DMS 273 treated with DMSO at 0.1 percent for 48 hours (cell line): ENCODE measurements at regions not wholly inside any gene's neighbourhood (a gene's known extent, or its start where the extent isn't known, plus 50 kb on each side); places are given as distances from the start of the nearest gene placed in this dataset.
A peak's percentile ranks its signal among the peaks of the same experiment; 100 is the strongest.
"Not testable (repeated sequence)": the region's sequence is repeated elsewhere in the genome, so short reads cannot be mapped to it uniquely, and the experiment has no call there.

Experiments
- DNase-seq: peaks from one replicate; lab custom pipeline; 2025; lab: John Stamatoyannopoulos, UW

DNA sequence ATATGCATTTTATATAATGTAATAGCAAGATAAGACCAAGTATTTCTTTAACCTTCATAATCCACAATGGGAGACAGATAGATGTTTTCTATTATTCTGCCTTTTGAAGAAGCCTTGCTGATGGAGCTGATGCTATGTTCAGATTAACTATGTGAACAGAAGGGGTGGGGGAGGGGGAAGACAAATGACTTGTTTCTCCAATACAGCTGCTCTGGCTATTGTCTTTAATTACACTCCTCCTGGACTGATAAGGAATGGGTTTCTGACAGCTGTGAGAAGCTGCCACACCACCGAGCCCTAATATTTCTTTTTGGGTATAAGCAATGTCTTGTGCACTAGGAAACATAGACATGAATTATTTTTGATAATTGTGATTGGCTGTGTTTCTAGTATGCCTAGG lies 62.0 kb downstream of the CAVIN4 start:
- peak; percentile 28 for DNase-seq

DNA sequence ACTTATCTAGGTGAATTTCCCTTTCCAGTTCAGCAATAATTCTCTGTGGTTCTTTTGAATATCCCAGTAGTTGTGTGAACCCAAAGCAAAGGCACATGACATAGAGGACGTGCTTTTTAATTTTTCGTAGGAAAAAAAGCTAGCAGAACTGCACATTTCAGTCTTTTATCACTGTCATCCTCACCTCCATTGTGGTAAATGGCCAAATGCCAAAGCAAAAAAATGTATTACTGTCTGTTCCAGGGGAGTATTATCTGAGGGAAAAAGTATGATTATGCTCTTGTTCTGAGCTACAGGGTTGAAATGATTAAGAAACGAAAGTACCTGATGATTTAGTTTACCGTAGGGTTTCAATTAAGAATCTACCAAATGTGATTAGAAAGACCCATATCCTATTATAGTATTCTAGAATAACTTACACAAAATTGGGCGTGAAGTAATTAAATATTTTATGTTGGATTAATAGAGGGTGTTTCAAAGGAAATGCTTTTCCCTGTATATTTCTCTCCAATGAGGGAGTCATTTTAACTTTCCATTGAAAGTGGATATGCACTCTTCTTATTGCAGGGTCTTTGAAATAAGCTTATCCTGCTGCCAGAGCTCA lies 62.7 kb downstream of the CAVIN4 start:
- DNase-seq: no peak

DNA sequence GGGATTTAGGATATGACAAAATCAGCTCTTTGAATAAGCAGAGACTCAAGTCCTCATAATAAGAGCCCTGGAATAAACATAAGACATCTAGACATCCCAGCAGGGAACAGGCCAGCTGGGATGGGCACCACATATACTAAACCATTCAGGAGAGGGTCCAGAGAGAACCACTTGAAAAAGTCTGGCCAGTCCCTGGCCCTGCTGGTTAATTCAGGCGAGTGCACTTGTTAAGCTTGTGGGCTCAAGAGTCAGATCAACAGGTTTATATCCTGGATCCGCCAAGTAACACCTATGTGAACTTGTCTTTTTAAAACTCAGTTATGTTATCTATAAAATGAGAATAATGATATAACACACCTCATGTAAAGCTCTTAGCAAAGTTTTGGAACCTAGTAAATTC lies 63.3 kb downstream of the CAVIN4 start:
- DNase-seq: no peak

DNA sequence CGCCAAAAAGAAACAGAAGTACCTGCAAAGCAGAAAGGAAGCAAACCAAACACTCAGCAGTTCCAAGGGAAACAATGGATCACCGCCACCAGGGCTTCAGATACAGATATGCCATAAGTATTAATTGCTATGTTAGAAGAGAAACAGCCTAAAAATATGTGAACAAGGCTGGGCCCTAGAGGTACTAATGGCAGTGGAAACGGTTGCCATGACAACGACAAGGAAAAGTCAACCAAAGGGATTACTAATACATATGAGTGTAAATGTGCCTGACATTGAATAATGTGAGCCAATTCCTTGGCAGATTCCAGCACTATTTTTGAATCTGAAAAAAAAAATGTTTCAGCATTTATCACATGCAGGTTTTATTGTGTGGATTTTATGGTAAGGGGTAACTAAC lies 75.0 kb downstream of the CAVIN4 start:
- no peak for DNase-seq

DNA sequence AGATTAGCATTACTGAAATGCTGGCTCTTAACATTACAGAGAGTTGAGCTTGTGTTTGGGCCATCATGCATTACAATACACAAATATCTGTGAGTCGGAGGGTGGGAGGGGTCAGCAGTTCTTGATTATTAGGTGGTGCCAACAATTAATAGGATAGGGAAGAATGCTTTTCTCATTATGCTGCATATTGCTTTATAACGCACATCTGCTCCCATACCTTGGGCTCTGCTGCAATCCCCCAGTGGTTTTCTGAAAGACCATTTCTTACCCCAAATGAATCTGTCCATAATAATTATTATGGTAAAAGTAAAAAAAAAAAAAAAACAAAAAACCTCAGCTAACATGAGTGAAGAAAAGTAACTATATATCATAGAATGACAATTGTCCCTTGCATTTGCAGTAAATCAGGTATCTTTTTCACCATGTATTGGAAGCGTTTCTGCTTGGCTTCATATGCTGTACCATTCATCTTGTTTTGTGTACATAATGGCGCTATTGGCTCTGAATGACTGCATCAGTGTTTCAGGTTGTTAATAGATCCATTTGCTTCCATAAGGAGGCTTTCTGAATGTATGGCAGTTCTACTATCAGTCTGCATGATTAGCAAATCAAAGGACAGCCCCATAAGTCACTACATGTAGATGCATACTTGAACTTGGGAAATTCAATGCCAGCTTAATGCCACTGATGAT lies 75.9 kb downstream of the CAVIN4 start:
- DNase-seq: no peak

DNA sequence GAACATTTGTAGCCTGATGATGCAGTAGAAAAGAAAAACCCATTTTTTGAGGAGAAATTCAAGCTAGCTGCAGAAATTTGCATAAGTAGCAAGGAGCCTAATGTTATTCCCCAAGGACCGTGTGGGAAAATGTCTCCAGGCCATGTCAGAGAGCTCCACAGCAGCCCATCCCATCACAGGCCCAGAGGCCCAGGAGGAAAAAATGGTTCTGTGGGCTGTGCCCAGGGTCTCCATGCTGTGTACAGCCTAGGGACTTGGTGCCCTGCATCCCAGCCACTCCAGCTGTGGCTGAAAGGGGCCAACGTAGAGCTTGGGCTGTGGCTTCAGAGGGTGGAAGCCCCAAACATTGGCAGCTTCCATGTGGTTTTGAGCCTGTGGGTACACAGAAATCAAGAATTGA lies 79.0 kb downstream of the CAVIN4 start:
- not testable (repeated sequence) for DNase-seq

DNA sequence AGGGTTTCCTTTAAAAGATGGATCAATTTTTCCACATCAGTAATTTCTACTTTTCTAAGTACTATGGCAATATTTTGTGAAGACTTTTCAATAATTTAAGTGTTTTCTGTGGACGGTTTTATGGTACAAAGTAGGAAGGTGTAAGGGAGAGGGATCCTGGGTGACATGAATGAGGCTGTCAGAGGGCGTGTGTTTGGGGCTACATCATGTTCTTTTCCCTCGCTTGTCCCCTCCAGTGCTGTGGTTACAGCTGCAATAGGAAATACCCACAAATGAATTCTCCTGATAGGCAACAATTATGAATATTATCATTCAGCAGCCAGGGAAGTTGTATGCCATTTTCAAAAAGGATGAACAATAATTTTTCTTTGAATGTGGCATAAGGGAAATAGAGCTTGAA lies 83.8 kb downstream of the CAVIN4 start:
- no peak for DNase-seq

DNA sequence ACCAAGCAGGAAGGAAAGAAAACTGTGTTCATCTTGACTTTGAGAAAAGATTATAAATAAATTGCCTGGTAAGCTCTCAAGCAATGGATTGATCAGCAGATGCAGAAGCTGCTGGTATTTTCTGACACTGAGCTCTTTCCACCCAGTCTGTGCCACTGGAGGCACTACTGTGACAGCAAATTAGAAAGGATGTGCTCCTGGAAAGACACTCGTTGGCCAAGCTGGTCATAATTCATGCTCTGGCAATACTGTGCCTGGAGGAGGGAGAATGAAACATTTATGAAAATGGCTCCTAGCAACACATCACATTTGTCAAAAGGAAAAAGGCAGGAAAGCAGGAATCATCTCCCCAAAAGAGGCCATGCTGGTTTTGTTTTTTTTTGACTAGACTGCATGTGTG lies 84.2 kb downstream of the CAVIN4 start:
- no peak for DNase-seq

DNA sequence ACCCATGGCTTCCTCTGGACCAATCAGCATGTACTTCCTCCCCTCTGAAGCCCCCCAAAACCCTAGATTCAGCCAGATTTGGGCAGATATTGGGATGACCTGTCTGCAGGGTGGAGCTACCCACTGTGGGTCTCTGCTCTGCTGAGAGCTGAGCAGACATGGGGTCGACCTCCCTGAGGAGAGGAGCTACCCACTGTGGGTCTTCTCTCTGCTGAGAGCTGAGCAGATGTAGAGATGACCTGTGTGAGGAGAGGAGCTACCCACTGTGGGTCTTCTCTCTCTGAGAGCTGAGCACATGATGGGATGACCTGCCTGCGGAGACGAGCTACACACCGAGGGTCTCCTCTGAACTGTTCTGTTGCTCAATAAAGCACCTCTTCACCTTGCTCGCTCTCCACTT lies 89.6 kb downstream of the CAVIN4 start:
- DNase-seq: no peak

DNA sequence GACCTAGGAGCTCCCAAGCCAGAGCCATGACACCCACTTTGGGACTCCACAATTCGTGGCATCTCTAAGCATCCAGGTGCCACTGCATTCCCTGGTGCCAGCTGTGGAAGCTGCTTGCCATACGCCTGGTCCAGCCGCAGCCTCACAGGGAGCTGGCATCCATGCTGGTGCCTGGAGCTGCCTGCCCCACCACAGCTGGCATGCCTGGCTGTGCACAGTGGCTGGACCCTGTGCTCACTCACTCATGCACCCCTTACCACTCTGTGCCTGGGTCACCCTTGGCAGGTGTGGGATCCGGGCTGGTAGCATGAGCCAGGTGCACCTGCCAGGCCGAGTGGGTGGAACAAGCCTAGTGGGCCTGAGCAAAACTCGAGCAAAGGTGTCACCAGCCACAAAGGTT lies 90.1 kb downstream of the CAVIN4 start:
- DNase-seq: no peak

DNA sequence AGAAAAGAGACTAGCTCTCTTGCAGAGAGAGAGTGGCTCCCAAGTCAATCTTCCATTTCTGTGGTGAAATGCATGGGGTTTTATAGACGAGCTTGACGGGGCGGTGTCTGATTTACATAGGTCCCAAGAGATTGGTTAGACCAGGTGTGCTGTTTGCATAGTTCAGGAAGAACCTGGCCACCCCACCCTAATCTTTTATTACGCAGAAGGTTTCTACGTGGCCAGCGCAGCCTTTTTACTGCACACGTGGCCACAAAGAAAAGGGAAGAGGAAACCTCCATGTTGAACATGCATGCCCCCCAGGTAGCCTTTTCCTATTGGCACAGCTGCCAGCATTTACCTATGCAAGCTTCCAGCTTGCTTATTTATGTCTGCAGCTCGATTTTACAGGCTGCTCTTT lies 92.1 kb downstream of the CAVIN4 start:
- no peak for DNase-seq

DNA sequence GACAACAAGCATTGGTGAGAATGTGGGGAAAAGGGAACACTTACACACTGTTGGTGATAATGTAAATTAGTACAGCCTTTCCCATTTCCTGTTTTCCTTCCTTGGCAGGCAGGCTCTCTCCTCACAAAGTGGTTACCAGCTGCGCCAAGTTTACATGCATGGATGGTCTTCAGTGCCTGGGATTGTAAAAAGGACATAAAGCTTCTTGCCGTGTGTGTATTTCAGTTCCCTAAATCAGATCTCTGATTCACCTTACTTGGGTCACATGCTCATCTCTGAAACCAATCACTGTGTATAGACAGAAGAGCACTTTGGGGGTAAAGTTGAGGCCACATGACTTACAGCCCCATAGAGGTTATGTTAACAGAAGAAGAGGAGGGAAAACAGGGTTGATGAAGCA lies 92.8 kb downstream of the CAVIN4 start:
- peak; percentile 16 for DNase-seq

DNA sequence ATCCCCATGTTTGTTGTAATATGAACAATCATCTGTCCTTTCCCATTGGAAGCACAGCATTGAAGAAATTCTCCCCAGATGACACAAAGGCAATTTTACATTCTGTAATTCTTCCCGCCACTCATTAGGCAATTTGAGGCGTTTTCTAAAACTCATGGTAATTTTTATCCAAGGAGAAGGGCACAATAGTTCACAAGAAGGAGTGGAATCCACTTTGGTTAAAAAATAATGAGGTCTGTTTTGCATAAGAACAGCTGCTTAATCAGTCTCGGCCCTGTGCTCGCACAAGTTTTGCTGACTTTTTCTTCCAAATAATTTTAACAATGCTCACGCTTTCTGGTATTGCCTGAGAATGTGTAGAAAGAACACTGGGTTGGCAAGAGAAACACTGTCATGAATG lies 94.0 kb downstream of the CAVIN4 start:
- no peak for DNase-seq

DNA sequence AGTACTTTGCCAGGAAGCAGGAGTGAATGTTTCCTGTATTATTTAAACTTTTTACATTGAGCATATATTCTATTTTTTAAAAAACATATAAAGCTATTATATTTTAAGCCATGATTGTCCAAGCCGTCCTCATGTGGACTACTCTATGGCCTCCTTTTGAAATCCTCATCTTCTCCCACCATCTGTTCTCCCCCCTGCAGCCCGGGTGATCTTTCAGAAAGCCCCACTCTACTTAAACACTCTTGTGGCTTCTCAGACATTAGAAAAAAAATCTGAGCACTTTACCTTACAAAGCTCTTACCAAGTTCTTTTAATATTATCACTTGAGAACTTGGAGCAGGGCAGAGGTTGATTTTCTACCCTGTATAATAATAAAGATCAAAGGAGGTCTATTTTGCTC lies 95.4 kb downstream of the CAVIN4 start:
- no peak for DNase-seq

DNA sequence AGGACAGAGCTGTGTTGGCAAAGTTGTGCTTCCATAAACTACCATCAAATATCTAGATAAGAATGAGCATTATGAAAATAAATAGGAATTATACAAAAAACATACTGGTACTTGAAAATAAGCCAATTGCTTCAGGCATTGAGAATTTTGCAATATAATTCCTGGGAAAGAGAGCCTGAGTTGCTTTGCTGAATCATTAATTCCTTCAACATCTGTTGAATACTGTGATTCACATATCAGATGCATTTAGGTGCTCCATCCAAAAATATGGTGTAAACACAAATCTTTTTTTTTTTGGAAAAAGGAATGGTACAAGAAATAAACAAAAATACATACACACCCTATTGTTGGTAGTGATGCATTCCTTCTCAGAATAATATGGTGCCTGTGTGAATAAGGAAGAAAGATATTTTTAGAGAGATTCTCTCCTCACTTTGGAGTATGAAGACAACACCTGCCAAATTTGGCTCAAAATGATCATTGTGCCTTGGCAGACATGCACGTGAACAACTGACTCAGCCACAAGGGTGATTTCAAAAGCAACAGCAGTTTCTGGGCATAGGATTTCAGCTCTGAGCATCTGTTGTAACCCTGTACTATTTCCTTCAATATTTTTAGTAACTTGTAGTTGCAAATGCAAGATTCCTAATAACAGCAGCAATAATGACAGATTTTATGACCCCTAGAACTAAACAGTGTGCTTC lies 96.7 kb downstream of the CAVIN4 start:
- peak; percentile 70 for DNase-seq

DNA sequence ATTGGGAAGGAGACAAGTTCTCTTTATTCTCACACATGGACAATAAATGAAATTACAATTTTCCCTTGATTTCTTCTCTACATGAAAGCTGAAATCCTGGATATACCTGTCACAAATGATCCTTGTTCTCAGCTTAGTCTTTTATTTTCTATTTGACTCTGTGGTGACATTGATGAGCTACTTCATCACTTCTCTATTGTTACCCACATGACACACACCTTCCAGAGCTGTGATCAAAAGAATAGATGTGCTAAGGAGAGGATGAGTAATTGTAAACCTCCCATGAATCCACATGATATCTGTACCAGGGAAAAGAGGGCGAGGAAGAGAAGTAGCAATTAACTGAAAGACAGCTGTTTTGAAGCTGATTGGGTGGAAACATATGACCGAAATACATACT lies 102.0 kb downstream of the CAVIN4 start:
- DNase-seq: no peak

DNA sequence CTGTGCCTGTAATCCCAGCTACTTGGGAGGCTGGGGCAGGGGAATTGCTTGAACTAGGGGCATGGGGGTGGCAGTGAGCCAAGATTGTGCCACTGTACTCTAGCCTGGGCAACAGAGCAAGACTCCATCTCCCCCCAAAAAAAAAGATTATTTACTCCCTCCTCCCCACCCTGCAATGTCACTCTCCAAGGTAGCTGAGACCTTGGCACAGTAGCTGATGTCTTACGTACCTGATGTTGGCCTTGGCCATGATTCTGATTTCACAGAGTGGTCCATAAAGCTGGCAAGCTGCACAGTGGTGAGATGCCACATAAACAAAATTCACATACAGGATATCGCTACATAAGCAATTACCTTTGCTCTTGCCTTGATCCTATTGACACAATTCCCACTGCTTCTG lies 108.5 kb downstream of the CAVIN4 start:
- no peak for DNase-seq

DNA sequence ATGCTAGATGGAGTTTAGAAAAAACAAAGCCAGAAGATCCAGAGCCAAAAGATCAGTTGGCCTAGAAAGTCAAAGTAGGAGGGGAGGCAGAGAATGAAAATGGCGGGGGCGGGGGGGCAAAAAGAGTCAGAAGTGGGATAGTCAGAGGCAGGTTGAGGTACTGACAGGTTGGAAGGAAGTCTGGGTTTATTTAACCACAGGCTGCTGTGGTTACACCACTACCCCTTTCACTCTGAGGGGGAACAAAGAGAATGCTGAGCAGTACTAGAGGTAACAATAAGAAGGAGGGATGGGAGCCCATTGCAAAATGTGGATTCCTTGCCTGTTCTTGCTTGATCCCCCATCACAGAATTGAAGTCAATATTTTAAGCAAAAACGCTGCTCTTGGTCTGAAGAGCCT lies 111.8 kb downstream of the CAVIN4 start:
- no peak for DNase-seq

DNA sequence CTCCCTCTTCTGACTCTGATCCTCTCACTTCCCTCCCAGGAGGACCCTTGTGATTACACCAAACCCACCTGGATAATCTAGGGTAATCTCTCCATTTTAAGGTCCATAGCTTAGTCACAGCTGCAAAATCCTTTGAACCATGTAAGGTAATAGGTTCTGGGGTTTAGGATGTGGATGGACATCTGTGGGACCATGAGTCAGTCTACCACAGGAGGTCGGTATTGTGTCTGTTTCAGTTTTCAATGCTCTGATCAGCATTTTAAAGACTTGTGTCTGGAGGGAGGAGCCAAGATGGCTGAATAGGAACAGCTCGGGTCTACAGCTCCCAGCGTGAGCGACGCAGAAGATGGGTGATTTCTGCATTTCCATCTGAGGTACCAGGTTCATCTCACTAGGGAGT lies 112.6 kb downstream of the CAVIN4 start:
- no peak for DNase-seq

DNA sequence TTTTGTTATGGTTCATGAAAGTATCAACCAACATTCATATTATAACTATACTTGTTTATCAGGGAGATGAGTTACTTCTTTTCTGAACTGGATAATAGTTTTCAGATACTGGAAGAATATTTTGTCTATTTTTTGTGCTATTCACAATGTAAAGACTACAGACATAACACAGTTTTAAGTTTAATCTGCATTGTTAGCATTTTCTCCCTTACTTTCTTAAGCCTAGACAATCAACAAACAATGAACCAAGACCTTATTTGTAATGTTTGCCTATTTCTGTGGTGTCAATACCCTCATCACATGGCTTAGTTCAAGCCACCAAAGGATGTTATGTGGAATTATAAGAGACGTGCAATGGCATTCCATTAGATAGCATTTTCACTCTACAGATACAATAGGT lies 119.5 kb downstream of the CAVIN4 start:
- DNase-seq: no peak

DNA sequence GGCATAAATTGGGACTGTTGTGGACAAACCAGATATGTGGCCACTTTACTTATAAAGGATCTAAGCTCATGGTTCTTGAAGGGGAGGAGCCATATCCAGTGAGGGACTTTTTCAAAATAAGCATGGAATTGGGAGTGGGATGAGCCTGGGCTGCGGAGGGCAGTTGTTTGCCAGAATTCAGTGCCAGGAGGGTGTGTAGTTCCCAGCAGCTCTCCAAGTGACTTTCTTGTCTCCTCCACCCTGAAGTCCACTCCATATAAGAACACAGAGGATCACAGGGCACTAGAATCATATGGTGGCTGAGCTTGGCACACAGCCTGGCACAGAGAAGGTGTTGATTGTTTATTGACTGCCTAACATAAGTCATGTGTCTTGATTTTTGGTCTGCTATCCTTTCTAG lies 121.1 kb downstream of the CAVIN4 start:
- no peak for DNase-seq

DNA sequence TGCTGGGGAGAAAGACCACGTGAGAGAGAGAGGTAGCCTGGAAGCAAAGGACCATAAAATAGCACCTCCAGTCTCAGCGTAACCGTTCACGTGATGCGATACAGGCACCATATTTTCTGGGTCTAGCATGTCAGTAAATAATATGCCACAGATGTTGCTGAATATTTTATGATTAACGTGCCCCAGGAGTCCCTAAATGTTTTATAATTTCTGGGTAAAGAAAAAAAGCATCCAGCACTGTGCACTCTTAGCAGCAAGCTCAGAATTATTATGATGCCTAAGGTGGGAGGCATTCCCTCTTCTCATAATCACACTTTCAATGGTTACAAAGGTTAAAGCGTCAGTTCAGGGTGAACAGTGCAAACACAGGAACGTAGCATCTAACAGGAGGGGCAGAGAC lies 121.8 kb downstream of the CAVIN4 start:
- DNase-seq: no peak

DNA sequence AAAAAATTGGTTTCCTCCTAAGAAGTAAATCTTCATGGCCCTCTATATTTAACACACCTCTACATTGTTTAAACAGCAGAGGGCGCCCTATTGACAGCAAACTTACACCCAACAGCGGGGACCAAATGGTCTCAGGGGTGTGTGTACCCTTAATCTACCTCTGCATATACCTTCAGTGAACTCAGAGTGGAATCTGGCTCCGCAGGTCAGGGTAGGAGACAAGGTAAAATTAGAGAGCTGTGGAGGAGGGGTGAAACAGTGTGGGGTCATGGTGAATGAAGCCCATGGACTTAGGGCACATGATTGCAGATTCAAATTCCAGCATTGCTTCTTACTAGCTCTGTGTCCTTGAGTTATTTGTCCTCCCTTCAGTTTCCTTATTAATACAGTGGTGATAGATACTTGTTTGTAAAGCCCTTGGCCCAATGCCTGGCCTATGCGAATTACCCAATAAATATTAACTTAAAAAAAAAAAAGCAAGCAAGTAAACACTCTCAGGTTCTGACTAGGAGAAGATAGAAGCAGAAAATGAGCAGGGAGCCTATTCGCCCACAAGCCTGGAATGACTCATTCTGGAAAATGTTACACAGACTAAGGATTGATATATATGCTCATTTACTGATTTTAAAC lies 122.9 kb downstream of the CAVIN4 start:
- DNase-seq: peak; percentile 32
